GM18870 (cell line): ENCODE measurements at regions not wholly inside any gene's neighbourhood (a gene's known extent, or its start where the extent isn't known, plus 50 kb on each side); places are given as distances from the start of the nearest gene placed in this dataset.
A peak's percentile ranks its signal among the peaks of the same experiment; 100 is the strongest.

Experiments
- ATAC-seq: cut with Tn5 transposase; IDR thresholded peaks from one replicate; pipeline ENCODE4 v1.9.1; 2021; ENCODE audit warnings: moderate library complexity; ENCODE audit not compliant: unreplicated experiment

- no peak for ATAC-seq
Measured at GRCh38 chr1:192943108-192943507, 116.1 kb downstream of the UCHL5 start.

DNA sequence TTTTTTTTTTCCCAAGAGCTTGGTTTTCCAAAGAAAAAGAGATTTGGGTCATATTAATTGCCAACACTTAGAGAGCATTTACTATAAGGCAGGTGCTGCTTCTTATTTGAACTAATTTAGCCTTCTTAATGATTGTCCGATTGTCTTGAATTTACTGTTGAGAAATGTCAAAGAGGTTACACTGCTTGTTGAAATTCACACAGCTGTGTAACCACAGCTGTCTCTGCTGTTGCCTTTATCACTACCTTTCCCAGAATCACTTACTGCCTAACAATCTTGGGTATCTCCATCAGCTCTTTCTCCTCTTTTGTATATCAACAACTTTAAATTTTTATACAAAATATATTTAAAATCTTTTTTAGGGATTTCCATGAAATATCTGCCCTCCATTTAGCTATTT, 115.6 kb downstream of the UCHL5 start:
- no peak for ATAC-seq

DNA sequence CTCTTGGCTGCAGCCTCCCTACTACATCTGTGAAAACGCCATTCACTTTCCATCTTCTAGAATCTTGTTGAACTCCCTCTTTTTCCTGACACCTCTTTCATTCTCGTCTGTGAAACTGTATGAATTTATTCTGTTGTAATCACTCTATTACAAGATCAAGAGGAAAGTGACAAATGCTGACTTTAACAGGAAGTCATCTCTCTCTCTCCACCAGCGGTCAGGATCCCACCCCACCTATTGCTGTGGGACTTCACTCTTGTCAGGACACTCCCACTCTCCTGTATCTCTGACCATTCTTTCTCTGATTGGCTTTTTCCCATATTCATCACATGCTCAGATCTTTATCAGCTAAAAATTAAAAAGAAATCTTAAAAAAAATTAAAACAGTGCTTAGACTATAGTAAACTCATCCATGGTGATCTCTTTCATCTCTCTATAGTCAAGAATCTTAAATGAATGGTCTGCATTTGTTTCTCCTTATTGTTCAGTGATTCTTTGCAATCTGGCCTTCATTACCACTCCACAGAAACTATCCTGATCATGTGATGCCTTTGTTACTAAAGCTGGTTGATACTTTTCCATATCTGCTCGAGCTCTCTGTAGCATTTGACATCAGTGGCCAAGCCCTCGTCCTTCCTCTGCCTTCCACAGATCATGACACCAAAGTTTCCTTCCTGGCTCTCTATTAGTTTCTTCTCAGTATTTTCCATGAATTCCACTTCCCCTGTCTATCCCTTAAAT, 113.6 kb downstream of the UCHL5 start:
- ATAC-seq: no peak

DNA sequence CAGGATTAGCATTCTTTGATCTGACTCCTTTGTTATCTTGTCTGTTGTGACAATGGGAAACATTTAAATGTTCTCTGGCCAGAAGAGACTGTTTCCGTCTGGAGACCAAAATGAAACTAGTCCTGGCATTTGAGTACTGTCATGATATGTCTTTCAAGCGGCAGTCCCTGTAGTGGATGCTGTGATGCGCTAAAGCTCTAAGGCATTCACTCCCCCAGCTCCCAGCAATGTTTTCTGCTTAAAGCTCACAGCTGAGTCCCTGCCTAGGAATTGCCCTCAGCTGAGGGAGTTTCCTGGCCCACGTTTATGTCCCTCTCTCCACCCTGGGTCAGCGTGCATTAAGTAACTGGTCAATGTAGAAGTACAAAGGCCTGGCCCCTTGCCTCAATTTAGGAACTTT, 109.4 kb downstream of the UCHL5 start:
- ATAC-seq: no peak

- no peak for ATAC-seq
Measured at GRCh38 chr1:192950926-192951325, 108.2 kb downstream of the UCHL5 start.

- peak; percentile 96 for ATAC-seq
Measured at GRCh38 chr1:192951691-192952460, 107.3 kb downstream of the UCHL5 start.

GRCh38 chr1:192952646-192953045, 106.5 kb downstream of the UCHL5 start:
- no peak for ATAC-seq

- no peak for ATAC-seq
Measured at GRCh38 chr1:192954705-192955265, 104.4 kb downstream of the UCHL5 start.

DNA sequence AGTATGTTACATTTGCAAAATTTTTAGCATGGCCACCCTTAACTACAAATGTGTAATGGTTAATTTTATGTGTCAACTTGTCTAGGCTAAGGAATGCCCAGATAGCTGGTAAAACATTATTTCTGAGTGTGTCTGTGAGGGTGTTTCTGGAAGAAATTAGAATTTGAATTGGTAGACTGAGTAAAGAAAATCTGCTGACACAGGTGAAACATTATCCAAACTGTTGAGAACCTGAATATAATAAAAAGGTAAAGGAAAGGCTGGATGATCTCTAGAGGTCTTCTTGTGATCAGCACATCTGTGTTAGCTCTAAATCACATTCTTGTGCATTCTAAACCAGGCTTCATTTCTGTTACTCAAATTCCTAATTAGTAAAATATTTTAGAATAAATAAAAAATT, 100.8 kb downstream of the UCHL5 start:
- ATAC-seq: no peak

DNA sequence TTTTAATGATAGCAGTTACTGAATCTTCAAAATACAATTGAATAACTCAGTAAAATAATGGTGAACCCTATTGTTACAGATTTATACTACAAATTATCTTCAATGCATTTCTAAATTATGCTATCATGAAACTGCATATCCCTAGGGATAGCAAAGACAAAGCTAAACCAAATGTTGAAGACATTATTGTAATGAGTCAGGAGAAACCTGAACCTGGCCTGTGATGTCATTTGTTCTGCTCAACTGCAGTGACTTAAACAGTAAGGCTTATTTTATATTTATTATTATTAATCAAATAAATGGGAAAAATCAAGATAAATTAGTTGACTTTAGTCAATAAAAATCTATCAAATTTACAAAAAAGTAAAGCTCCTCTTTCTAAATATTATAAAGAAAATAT, 100.3 kb downstream of the UCHL5 start:
- no peak for ATAC-seq

DNA sequence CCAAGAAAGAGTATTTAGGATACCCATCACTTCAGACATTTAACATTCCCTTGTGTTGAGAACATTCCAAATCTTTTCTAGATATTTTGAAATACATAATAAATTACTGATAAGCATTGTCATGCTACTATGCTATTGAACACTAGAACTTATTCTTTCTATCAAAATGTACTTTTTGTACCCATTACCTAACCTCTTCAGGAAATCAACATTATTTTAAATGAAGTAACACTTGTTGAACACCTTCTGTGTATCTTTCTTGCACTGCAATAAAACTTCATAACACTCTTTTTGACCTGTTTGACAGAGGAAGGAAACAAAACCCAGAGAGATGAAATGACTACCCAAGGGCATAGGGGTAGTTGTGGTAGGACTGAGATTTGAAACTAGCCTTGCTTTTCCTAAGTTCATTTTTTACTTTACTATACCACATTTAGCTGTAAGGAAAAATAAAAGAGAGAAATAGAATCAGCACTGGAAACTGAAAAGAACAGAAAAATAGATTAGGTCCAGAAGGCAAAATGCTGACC, 99.4 kb downstream of the UCHL5 start:
- ATAC-seq: peak; percentile 72
